GM23338 (cell line): ENCODE measurements at regions not wholly inside any gene's neighbourhood (a gene's known extent, or its start where the extent isn't known, plus 50 kb on each side); places are given as distances from the start of the nearest gene placed in this dataset.

ENCODE experiments used
- ATAC-seq: fragments of 200-7000 bp; cut with Tn5 transposase; 3 replicates; pipeline ENCODE4 v1.9.1; 2020
- DNase-seq: peaks from one replicate; pipeline ENCODE4 v3.0.0-alpha.2; 2015; ENCODE audit warnings: low spot score
- H2AFZ ChIP-seq: fragments of 200-600 bp; sonication (generic); 2 replicates; pipeline ENCODE4 v1.8.0; 2016; ENCODE audit warnings: antibody characterized with exemption, mild to moderate bottlenecking, moderate library complexity
- H3F3A ChIP-seq: fragments of 200-600 bp; sonication (generic); replicated peaks from 2 replicates; pipeline ENCODE4 v1.8.0; 2017; ENCODE audit warnings: antibody characterized with exemption, mixed run types, low read depth
- H3K27ac ChIP-seq: fragments of 200-600 bp; sonication (generic); 2 replicates; pipeline ENCODE4 v1.6.1; 2016; ENCODE audit warnings: low read depth
- H3K27me3 ChIP-seq: fragments of 200-600 bp; sonication (generic); 2 replicates; pipeline ENCODE4 v1.8.0; 2016; ENCODE audit warnings: mild to moderate bottlenecking, mixed run types, moderate library complexity; ENCODE audit not compliant: insufficient read depth
- H3K36me3 ChIP-seq: fragments of 200-600 bp; sonication (generic); 2 replicates; pipeline ENCODE4 v1.8.0; 2016; ENCODE audit warnings: mild to moderate bottlenecking; ENCODE audit not compliant: insufficient read depth
- H3K4me1 ChIP-seq: fragments of 200-600 bp; sonication (generic); 2 replicates; pipeline ENCODE4 v1.8.0; 2016; ENCODE audit warnings: mild to moderate bottlenecking, moderate library complexity; ENCODE audit not compliant: insufficient read depth
- H3K4me2 ChIP-seq: fragments of 200-600 bp; sonication (generic); 2 replicates; pipeline ENCODE4 v1.7.1; 2017; ENCODE audit warnings: mixed run types
- H3K4me3 ChIP-seq: fragments of 200-600 bp; sonication (generic); 2 replicates; pipeline ENCODE4 v1.6.1; 2016; ENCODE audit warnings: mixed run types
- H3K79me2 ChIP-seq: fragments of 200-600 bp; sonication (generic); replicated peaks from 2 replicates; pipeline ENCODE4 v1.8.0; 2017; ENCODE audit warnings: mild to moderate bottlenecking; ENCODE audit not compliant: insufficient read depth
- H3K9me2 ChIP-seq: fragments of 200-600 bp; sonication (generic); 2 replicates; pipeline ENCODE4 v1.8.0; 2017; ENCODE audit not compliant: insufficient read depth
- H4K20me1 ChIP-seq: fragments of 200-600 bp; sonication (generic); replicated peaks from 2 replicates; pipeline ENCODE4 v1.8.0; 2017; ENCODE audit warnings: mild to moderate bottlenecking; ENCODE audit not compliant: insufficient read depth
- H3K27ac Mint-ChIP-seq: 2 replicates; pipeline ENCODE4 v1.8.0; 2020; ENCODE audit warnings: inconsistent platforms, mild to moderate bottlenecking, moderate library complexity, mixed read lengths
- H3K27me3 Mint-ChIP-seq: 3 replicates; pipeline ENCODE4 v1.8.0; 2022; ENCODE audit warnings: low read depth, mild to moderate bottlenecking, moderate library complexity, mixed read lengths, inconsistent platforms; ENCODE audit not compliant: insufficient read depth, poor library complexity
- H3K36me3 Mint-ChIP-seq: 3 replicates; pipeline ENCODE4 v1.8.0; 2021; ENCODE audit warnings: low read depth, mild to moderate bottlenecking, inconsistent platforms, moderate library complexity, mixed read lengths
- H3K4me1 Mint-ChIP-seq: 3 replicates; pipeline ENCODE4 v1.8.0; 2020; ENCODE audit warnings: mild to moderate bottlenecking, inconsistent platforms, mixed read lengths
- H3K4me3 Mint-ChIP-seq: 3 replicates; pipeline ENCODE4 v1.8.0; 2021; ENCODE audit warnings: moderate library complexity, mild to moderate bottlenecking, inconsistent platforms, mixed read lengths
- H3K9me3 Mint-ChIP-seq: 3 replicates; pipeline ENCODE4 v1.8.0; 2020; ENCODE audit warnings: moderate library complexity, mild to moderate bottlenecking, inconsistent platforms, mixed read lengths
- CREB1 ChIP-seq: fragments of 250-450 bp; sonication (Bioruptor Pico); IDR thresholded peaks from 2 replicates; pipeline ENCODE4 v1.5.0; 2020; ENCODE audit warnings: low read depth, mild to moderate bottlenecking, moderate library complexity
- CTCF ChIP-seq, 2 experiments: fragments of 200-600 bp in 1 of 2; sonication (generic) in 1 of 2; conservative IDR thresholded peaks; 2 replicates each; pipeline versions ENCODE4 v1.5.1 to v1.6.1; 2016 to 2017; ENCODE audit warnings: antibody characterized with exemption in 2 of 2, low read depth in 2 of 2, mild to moderate bottlenecking in 2 of 2, moderate library complexity in 1 of 2
- ETS1 ChIP-seq: IDR thresholded peaks from 2 replicates; pipeline ENCODE4 v1.6.1; 2016; ENCODE audit warnings: antibody characterized with exemption
- EZH2 ChIP-seq: fragments of 200-600 bp; sonication (generic); IDR thresholded peaks from one replicate; pipeline ENCODE4 v1.8.0; 2017; ENCODE audit warnings: antibody characterized with exemption, mild to moderate bottlenecking, low read depth; ENCODE audit not compliant: unreplicated experiment
- EZH2phosphoT487 ChIP-seq: fragments of 200-600 bp; sonication (generic); IDR thresholded peaks from one replicate; pipeline ENCODE4 v1.8.1; 2018; ENCODE audit warnings: antibody characterized with exemption; ENCODE audit not compliant: unreplicated experiment
- JUNB ChIP-seq: IDR thresholded peaks from one replicate; pipeline ENCODE4 v1.6.1; 2016; ENCODE audit warnings: antibody characterized with exemption; ENCODE audit not compliant: unreplicated experiment
- NANOG ChIP-seq: IDR thresholded peaks from 2 replicates; pipeline ENCODE4 v1.6.1; 2016; ENCODE audit warnings: antibody characterized with exemption, borderline replicate concordance
- POLR2AphosphoS5 ChIP-seq: IDR thresholded peaks from 2 replicates; pipeline ENCODE4 v1.6.1; 2016; ENCODE audit warnings: antibody characterized with exemption, low read depth
- REST ChIP-seq: IDR thresholded peaks from one replicate; pipeline ENCODE4 v1.6.1; 2018; ENCODE audit warnings: antibody characterized with exemption; ENCODE audit not compliant: unreplicated experiment
- STAT1 ChIP-seq: IDR thresholded peaks from one replicate; pipeline ENCODE4 v1.6.1; 2016; ENCODE audit warnings: antibody characterized with exemption; ENCODE audit not compliant: unreplicated experiment
- ZNF114 ChIP-seq: fragments of 250-450 bp; sonication (Bioruptor Pico); IDR thresholded peaks from 2 replicates; pipeline ENCODE4 v1.5.0; 2020; ENCODE audit warnings: mild to moderate bottlenecking, moderate library complexity
- ZNF331 ChIP-seq: fragments of 250-450 bp; sonication (Bioruptor Pico); IDR thresholded peaks from 2 replicates; pipeline ENCODE4 v1.5.0; 2020; ENCODE audit warnings: low read depth, mild to moderate bottlenecking, moderate library complexity
- ZNF462 ChIP-seq: fragments of 250-450 bp; sonication (Bioruptor Pico); IDR thresholded peaks from 2 replicates; pipeline ENCODE4 v1.5.0; 2020; ENCODE audit warnings: mild to moderate bottlenecking, moderate library complexity

- ATAC-seq (no peak), DNase-seq (no peak)
- Histone ChIP-seq H3K4me3 (no peak overlapping the region), H3K27me3 (no peaks in the 10 kb centered on the region), H3F3A (no peaks in the 10 kb centered on the region), H3K4me2 (no peak overlapping the region), H3K36me3 (no peaks in the 10 kb centered on the region), H3K4me1 (no peaks in the 10 kb centered on the region), H3K9me2 (0 out of 2 replicates have a peak, but pooled peaks cover 6% of the 10 kb centered on the region), H3K79me2 (no peaks in the 10 kb centered on the region), H4K20me1 (no peaks in the 10 kb centered on the region), H2AFZ (no peak overlapping the region), H3K27ac (no peak overlapping the region)
- Mint-ChIP-seq H3K4me1 (no peaks in the 10 kb centered on the region; the same call in 2 of the 3 replicates), H3K4me3 (no peak overlapping the region), H3K27me3 (peaks cover under 1% of the 10 kb centered on the region), H3K9me3 (no peaks in the 10 kb centered on the region), H3K36me3 (no peaks in the 10 kb centered on the region), H3K27ac (no peak overlapping the region)
- TF ChIP-seq ZNF462 (CRISPR knock-in tag) (no peak), ETS1 (no peak), REST (no peak), CTCF (conservative IDR thresholded peaks at IDR 0.05; ENCODE audit: low read depth in 2 of 2) (no peak), POLR2AphosphoS5 (no peak), EZH2phosphoT487 (no peak), ZNF114 (CRISPR knock-in tag) (no peak), JUNB (no peak), CREB1 (no peak), ZNF331 (no peak), STAT1 (no peak), NANOG (no peak), EZH2 (no peak)
These were observed 184.6 kb downstream of the ID4 start for GRCh38 chr6:20021795-20022194.
